Stimulated activated CD4-positive, alpha-beta T cell treated with anti-CD3 and anti-CD28 coated beads, TNF-alpha, amount 100 ng/mL, for 1 hour (primary cell): ENCODE measurements at regions not wholly inside any gene's neighbourhood (a gene's known extent, or its start where the extent isn't known, plus 50 kb on each side); places are given as distances from the start of the nearest gene placed in this dataset.
"Not testable (repeated sequence)": the region's sequence is repeated elsewhere in the genome, so short reads cannot be mapped to it uniquely, and the experiment has no call there.

Experiments
- DNase-seq, 3 donors: peaks; one replicate each; pipeline ENCODE4 v3.0.0-alpha.2; 2020; ENCODE audit warnings: low read depth in 3 of 3, low spot score in 1 of 3

DNA sequence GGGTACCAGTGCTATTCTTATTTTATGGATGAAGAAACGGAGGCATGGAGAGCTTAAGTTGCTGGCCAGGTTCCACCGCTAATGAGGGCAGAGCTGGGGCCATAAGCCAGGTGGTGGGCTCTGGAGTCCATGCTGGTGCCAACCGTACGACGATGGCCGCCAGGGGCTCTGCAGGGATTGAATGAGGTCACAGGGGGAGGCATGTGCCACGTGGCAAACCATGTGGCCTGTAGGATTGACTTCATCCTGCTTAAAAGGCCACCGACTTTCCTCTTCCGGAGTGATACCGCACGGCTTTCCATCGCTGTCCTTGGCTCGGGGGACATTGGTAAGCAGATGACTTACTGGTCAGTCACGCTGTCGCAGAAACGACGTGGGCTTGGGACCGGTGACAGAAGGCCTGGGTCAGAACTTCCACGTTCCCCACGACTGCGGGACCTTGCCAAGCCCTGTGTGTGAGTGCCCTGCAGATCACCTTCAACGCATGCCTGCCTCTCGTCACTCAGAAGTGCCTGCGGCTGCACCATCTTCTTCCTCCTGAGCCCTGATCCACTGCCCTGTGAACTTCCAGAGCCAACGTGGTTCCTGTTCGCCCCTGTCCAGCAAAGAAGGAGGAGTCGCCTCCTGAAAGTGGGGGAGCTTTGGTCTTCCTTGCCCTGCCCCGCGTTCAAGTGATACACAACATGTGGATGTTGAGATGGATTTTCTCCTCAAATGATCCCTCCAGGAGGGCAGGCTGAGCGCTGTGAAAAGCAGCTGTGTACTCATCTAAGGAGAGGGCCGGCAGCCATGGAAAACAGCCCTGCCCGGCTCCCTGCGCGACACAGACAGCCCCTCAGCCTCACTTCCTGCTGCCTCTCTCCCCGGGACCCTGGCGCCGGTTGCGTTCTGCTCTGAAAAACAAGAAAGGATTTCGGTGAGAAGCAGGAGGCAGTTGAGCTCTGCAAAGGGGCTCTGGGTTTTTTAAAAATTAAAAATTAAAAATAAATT is 176.7 kb downstream of the C16orf95 start:
- no peak for DNase-seq

- DNase-seq, result no peak
These were observed 175.8 kb downstream of the C16orf95 start for GRCh38 chr16:87141402-87141801.

DNA sequence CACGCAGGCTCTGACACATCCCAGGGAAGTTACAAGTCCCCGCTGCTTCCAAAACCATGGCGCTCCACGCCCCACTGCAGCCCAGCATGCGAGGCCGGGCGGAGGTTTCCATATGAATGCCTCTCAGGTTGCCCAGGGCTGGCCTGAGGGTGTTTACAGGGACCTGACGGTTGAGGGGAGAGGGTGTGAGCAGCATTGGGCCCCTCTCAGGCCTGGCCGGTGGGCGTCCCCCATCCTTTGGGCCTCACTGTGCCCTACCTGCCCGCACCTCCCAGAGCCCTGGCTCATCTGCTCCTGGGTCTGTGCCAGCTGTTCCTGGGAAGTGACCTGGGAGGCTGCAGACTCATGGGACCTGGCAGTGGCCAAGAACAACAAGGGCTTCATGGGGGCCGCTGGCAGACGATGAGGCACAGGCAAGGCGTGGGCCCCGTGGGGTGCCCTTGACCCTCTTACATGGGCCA is 173.5 kb downstream of the C16orf95 start:
- no peak for DNase-seq

DNA sequence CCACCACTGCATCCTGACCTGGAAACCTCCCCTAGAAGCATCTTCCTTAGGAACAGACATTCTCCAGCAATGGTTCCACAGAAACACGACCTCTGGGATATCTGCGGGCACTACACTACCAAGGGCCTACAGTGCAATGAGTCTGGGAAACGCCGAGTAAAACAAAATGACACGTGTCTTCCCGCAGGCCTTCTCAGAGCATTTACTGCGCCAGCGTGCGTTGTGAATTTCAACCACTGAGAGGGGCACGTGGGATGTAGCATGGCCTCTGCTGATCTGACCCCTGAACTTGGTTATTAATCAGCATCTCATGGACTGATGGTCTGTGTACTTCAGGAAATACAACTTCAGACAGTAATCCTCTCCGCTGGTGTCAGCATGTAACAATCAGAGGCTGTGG is 173.0 kb downstream of the C16orf95 start:
- DNase-seq, result no peak

DNA sequence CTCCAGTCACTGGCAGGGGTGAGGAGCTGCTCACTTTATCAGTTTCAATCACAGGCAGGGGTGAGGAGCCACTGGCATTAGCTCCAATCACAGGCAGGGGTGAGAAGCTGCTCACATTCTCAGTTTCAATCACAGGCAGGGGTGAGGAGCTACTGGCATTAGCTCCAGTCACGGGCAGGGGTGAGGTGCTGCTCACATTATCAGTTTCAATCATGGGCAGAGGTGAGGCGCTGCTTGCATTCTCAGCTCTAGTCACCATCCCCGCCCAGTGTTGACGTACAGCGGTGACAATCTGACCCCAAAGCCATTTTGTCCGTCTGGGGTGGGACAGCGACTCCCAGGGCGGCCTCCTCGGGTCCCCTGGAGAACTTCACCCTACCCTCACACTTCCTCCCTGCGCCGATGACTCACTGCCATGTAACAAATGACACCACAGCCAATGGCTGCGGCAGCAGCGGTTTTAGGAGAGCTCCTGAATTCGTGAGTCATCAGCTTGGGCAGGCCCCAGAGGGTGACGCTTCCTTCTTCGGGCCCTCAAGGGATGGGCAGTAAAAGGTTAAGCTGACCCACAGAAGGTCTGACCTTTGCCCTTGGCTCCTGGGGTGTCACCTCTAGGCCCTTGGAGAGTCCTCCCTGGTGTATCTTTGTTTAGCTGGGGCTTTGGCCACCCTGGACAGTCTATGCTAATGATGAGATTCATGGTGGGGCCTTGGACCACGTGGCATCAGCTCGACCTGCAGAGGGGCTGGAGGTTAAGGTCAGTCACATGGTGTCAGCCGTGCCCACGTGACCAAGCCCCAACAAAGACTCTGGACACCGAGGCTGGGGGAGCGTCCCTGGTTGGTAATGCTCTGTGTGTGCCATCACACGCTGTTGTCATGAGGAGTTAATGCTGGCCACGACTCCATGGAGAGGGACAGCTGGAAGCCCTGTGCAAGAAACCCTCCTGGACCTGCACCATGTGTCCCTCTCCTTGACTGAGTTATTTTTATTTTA is 171.7 kb downstream of the C16orf95 start:
- DNase-seq, result no peak

DNA sequence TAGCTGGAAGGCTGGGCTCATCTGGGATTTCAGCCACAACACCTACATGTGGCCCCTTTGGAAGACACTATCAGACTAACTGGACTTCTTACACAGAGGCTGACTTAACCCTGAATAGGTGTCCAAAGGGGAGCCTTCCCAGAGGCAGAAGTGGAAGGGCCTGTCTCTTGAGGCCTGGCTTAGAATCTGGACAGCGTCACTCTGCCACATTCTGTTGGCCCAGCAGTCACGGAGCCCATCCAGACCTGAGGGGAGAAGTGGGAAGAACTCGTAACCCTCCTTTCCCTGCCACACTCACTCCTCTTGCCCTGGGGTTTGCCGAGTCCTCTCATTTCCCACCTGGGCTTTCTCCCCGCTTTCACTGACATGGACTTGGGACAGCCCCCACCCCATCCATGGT is 170.5 kb downstream of the C16orf95 start:
- no peak for DNase-seq

DNA sequence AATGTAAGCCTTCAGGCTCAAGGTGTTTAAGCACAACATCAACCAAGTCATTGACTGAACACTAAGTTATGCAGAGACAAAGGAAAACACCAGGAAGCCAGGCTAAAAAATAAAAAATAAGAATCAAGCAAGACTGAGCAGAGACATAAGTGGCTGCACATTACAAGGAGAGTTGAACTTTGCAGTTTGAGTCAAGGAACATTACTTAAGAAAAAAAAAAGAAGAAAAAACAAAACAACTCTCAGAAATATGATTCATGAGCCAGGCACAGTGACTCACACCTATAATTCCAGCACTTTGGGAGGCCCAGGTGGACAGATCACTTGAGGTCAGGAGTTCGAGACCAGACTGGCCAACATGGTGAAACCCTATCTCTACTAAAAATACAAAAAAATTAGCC is 168.1 kb downstream of the C16orf95 start:
- no peak for DNase-seq

GRCh38 chr16:87150262-87150661 is 166.9 kb downstream of the C16orf95 start:
- DNase-seq, result no peak

- DNase-seq, result no peak
These were observed 166.4 kb downstream of the C16orf95 start for GRCh38 chr16:87150681-87151280.

DNA sequence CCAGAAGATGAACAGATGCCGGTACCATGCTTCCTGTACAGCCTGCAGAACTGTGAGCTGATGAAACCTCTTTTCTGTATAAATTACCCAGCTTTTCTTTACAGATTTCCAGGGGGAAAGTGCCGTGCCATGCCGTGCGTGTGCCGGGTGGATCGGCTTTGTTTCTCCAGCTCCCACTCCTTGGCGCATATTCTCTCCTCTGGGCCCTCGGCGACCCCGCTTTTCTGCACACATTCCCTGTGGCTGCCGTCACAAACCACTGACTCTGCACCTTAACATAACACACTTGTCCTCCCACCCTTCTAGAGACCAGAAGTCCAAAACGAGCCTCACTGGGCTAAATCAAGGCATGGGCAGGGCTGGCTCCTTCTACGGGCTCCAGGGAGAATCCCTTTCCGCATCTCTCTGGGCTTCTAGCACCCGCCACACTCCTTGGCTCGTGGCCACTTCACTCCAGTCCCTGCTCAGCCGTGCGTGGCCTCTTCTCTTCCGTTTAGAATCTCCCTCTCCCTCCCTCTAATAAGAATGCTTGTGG is 164.9 kb downstream of the C16orf95 start:
- DNase-seq, result no peak

GRCh38 chr16:87153326-87153725 is 163.9 kb downstream of the C16orf95 start:
- no peak for DNase-seq

- not testable (repeated sequence) for DNase-seq
These were observed 161.9 kb downstream of the C16orf95 start for GRCh38 chr16:87155315-87155714.

DNA sequence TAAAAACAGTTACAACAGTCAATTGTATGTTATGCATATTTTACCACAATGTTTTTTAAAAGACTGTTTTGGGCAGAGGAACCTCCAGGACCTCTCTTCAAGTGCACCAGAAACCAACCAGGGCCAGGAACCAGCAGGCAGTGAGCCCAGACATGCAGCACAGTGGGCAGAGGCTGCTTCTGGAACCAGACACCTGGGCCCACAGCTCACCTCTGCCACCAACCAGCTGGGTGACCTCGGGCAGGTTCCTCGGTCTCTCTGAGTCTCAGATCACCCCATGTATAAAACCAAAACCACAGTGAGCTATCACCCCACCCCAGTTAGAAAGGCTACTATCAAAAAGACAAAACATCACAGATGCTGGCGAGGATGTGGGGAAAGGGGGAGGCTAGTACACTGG is 161.0 kb downstream of the C16orf95 start:
- no peak for DNase-seq

DNA sequence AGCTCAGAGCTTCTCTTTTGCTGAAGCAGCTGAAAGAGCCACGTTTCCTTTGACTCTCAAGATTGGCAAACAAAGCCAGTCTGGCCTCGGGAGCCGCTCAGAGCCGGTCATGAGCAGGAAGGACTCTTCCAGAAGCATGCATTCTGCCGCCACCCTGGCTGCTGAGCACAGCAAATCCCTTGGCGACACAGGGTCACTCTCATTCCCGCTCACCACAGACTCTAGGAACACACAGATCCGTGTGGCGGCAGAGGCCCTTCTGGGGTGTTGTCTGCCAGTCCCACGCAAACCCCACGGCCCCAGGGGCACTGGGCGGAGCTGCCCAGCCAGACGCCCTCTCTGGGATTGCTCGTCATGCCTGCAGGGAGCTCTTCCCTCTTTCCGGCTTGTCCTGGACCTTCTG is 157.0 kb downstream of the C16orf95 start:
- no peak for DNase-seq

GRCh38 chr16:87160701-87161337 is 156.4 kb downstream of the C16orf95 start:
- no peak for DNase-seq

GRCh38 chr16:87161410-87161809 is 155.8 kb downstream of the C16orf95 start:
- not testable (repeated sequence) for DNase-seq

DNA sequence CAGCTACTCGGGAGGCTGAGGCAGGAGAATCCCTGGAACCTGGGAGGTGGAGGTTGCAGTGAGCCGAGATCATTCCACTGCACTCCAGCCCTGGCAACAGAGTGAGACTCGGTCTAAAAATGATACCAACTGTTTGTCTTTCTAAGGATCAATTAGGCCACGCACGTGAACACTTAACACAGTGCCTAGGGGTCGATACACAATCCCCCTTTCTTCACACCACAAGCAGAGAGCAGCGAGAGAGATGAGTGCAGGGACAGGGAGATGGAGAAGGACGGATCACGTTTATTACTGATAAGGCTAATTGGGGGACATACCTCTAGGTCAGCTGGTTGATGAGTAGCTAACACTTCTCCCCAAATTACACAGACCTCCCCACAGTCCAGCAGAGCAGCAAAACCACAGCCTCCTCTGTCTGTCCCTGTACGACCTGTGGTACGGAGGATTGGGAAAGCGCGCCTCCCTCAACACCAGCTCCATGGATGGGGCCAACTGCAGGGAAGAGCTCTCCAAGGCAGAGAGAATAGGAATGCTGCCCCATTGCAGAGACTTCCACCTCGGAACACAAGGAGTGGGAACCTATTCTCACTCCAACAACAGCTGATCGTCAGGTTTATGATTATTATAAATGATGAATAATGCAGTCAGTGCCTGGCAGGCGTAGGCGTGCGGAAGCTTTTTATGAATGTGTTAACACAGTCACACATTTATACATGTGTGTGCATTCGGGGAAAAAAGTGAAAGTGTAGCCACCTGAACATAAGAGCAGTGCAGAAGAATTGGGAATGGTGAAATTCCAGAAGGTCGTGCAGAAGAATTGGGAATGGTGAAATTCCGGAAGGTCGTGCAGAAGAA is 155.1 kb downstream of the C16orf95 start:
- DNase-seq, result no peak

GRCh38 chr16:87162799-87163198 is 154.4 kb downstream of the C16orf95 start:
- DNase-seq, result not testable (repeated sequence)

DNA sequence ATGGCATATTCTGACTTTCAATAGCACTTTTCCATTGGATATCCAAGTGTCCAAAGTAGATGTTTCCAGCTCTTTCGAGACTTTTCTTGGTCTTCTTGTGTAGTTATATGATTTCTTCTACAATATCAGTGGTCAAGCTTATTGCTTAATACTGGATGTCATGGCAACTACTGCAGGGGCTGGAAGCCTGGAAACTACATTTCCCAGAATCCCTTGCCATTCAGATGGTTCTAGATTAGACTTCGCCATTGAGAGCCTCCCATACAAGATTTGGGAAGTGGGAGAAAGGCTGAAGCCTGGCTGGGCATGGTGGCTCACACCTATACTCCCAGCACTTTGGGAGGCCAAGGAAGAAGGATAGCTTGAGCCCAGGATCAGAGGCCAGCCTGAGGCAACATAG is 153.6 kb downstream of the C16orf95 start:
- DNase-seq, result no peak
